Panc1 (cell line): ENCODE measurements at regions not wholly inside any gene's neighbourhood (a gene's known extent, or its start where the extent isn't known, plus 50 kb on each side); places are given as distances from the start of the nearest gene placed in this dataset.

Experiments used
- ATAC-seq: fragments of 200-7000 bp; cut with Tn5 transposase; 2 replicates; pipeline ENCODE4 v1.9.1; 2020; ENCODE audit warnings: mild to moderate bottlenecking, moderate library complexity
- BruUV-seq: library from RNA; stranded (reverse); fragments of 400-500 nt; replicated peaks from 2 replicates; lab custom pipeline; 2021; lab: Mats Ljungman, UMichigan
- CTCF ChIA-PET: fragments of 300-600 bp; sonication (Branson Sonifier 250); formaldehyde crosslinking; loops from one replicate; lab custom pipeline; 2022; ENCODE audit warnings: antibody characterized with exemption; lab: Charles Lee
- POLR2A ChIA-PET: fragments of 300-600 bp; sonication (Branson Sonifier 250); formaldehyde crosslinking; loops from one replicate; lab custom pipeline; 2022; ENCODE audit warnings: antibody characterized with exemption; lab: Charles Lee
- DNase-seq: peaks from one replicate; pipeline ENCODE4 v3.0.0-alpha.2; 2010; ENCODE audit warnings: low read depth, low spot score
- H3K27ac ChIP-seq: 2 replicates; pipeline ENCODE4 v1.5.1; 2011; ENCODE audit warnings: mild to moderate bottlenecking, low read length, inconsistent platforms
- H3K27me3 ChIP-seq: fragments of 200-500 bp; sonication (Bioruptor generic); 2 replicates; pipeline ENCODE4 v1.6.0; 2014; ENCODE audit warnings: low read length, inconsistent platforms; ENCODE audit not compliant: control insufficient read depth, insufficient read depth
- H3K36me3 ChIP-seq: fragments of 200-500 bp; sonication (Bioruptor generic); 2 replicates; pipeline ENCODE4 v1.5.1; 2014; ENCODE audit warnings: inconsistent platforms, mild to moderate bottlenecking, low read length, moderate library complexity; ENCODE audit not compliant: control insufficient read depth, insufficient read depth
- H3K4me1 ChIP-seq: 2 replicates; pipeline ENCODE4 v1.5.1; 2011; ENCODE audit warnings: inconsistent platforms, mild to moderate bottlenecking, low read length, moderate library complexity; ENCODE audit not compliant: control insufficient read depth, insufficient read depth
- H3K4me3 ChIP-seq, 2 experiments: 2 replicates each; pipeline ENCODE4 v1.5.1; 2011 to 2012; ENCODE audit warnings: low read depth in 2 of 2, low read length in 2 of 2, mild to moderate bottlenecking in 2 of 2, inconsistent platforms in 1 of 2, moderate library complexity in 1 of 2
- H3K9me3 ChIP-seq: fragments of 200-500 bp; sonication (Bioruptor generic); 2 replicates; pipeline ENCODE4 v1.5.1; 2014; ENCODE audit warnings: low read depth, mild to moderate bottlenecking, inconsistent platforms, low read length, moderate library complexity; ENCODE audit not compliant: control insufficient read depth, insufficient read depth
- CTCF ChIP-seq: fragments of 450-650 bp; IDR thresholded peaks from 2 replicates; pipeline ENCODE4 v1.5.1; 2017; ENCODE audit warnings: mild to moderate bottlenecking
- POLR2AphosphoS5 ChIP-seq: IDR thresholded peaks from 2 replicates; pipeline ENCODE4 v1.6.1; 2012; ENCODE audit warnings: mild to moderate bottlenecking, low read depth, low read length, moderate library complexity
- REST ChIP-seq, 2 experiments: IDR thresholded peaks; 2 replicates each; pipeline ENCODE4 v1.6.1; 2011 to 2012; ENCODE audit warnings: low read depth in 2 of 2, control low read depth in 1 of 2, low read length in 1 of 2, mild to moderate bottlenecking in 1 of 2, moderate library complexity in 1 of 2; ENCODE audit not compliant: insufficient read depth in 1 of 2
- SIN3A ChIP-seq: IDR thresholded peaks from 2 replicates; pipeline ENCODE4 v1.6.1; 2012; ENCODE audit warnings: low read depth, mild to moderate bottlenecking, low read length, moderate library complexity, borderline replicate concordance; ENCODE audit not compliant: insufficient read depth
- TCF7L2 ChIP-seq: IDR thresholded peaks from 2 replicates; pipeline ENCODE4 v1.6.1; 2011; ENCODE audit warnings: mild to moderate bottlenecking, low read depth, low read length, inconsistent platforms
- in situ Hi-C: cut with HindIII; loops from 2 replicates; pipeline ENCODE4 v1.10.0; 2016; ENCODE audit warnings: low sequenced_read_pairs, low pct_unique_long_range_greater_than_20kb
- intact Hi-C: fragments of 100-400 bp; cut with micrococcal nuclease; formaldehyde crosslinking; loops from one replicate; pipeline ENCODE4 v1.10.0; 2022; ENCODE audit not compliant: unreplicated experiment

- TF ChIP-seq REST (IDR thresholded peaks at IDR 0.05; ENCODE audit: insufficient read depth in 1 of 2, low read depth in 2 of 2, low read length in 1 of 2) = no peak
- no peak for TF ChIP-seq TCF7L2
- no peak for TF ChIP-seq CTCF
- no peak for TF ChIP-seq POLR2AphosphoS5
- no peak for TF ChIP-seq SIN3A
- in situ Hi-C loops = no loop called here
- H3K4me1 ChIP-seq = no peaks in the 10 kb centered on the region
- POLR2A ChIA-PET = no interaction called here
- H3K4me3 ChIP-seq = no peak overlapping the region
- intact Hi-C loops = no loop called here
- CTCF ChIA-PET = no interaction called here
- BruUV-seq = no TSS peak
- no peaks in the 10 kb centered on the region for H3K36me3 ChIP-seq
- H3K27me3 ChIP-seq = no peaks in the 10 kb centered on the region
- ATAC-seq (no peak), DNase-seq (no peak)
- no peak overlapping the region for H3K27ac ChIP-seq
- no peaks in the 10 kb centered on the region for H3K9me3 ChIP-seq
These were observed 760.3 kb downstream of the NOVA1 start for GRCh38 chr14:25837551-25837965.

GRCh38 chr14:25836636-25837035 is 761.2 kb downstream of the NOVA1 start:
- POLR2A ChIA-PET = no interaction called here
- intact Hi-C loops = no loop called here

More at GRCh38 chr14:25836636-25837035, 761.2 kb downstream of the NOVA1 start:
- Histone ChIP-seq H3K36me3 (no peaks in the 10 kb centered on the region), H3K9me3 (no peaks in the 10 kb centered on the region), H3K4me3 (no peak overlapping the region), H3K4me1 (no peaks in the 10 kb centered on the region), H3K27ac (no peak overlapping the region), H3K27me3 (no peaks in the 10 kb centered on the region)
- TF ChIP-seq SIN3A (no peak), REST (IDR thresholded peaks at IDR 0.05; ENCODE audit: insufficient read depth in 1 of 2, low read depth in 2 of 2, low read length in 1 of 2) (no peak), POLR2AphosphoS5 (no peak), TCF7L2 (no peak), CTCF (no peak)
- in situ Hi-C loops = no loop called here
- DNase-seq (no peak), ATAC-seq (no peak)
- CTCF ChIA-PET = interaction anchor here (0.6 kb wide), 1 partner anchor 157 kb away, joined by 4 read pairs; no protein-coding TSS in a partner anchor
- BruUV-seq = no TSS peak
